ENCODE measurements at regions not wholly inside any gene's neighbourhood (a gene's known extent, or its start where the extent isn't known, plus 50 kb on each side); places are given as distances from the start of the nearest gene placed in this dataset.

GRCh38 chr6:71446470-71446869 is 157.9 kb downstream of the OGFRL1 start:
- Histone ChIP-seq H3K9me3 (ENCODE audit: low read length) (no peaks in the 10 kb centered on the region), H3K4me2 (ENCODE audit: low read length) (no peak overlapping the region), H3K79me2 (ENCODE audit: insufficient read depth, low read depth, low read length) (no peaks in the 10 kb centered on the region), H3K36me3 (ENCODE audit: insufficient read depth, low read length) (no peaks in the 10 kb centered on the region), H3K9me2 (ENCODE audit: insufficient read depth, low read length) (no peaks in the 10 kb centered on the region), H3K27ac (ENCODE audit: low read depth, low read length, poor library complexity, severe bottlenecking) (no peak overlapping the region), H3K4me1 (ENCODE audit: insufficient read depth, low read length, poor library complexity, severe bottlenecking) (peaks cover 10% of the 10 kb centered on the region), H3K4me3 (ENCODE audit: low read depth, low read length, poor library complexity, severe bottlenecking) (no peak overlapping the region), H2AFZ (ENCODE audit: low read length) (peak overlapping the region; percentile 17; the same call in 1 of the 2 replicates), H4K20me1 (ENCODE audit: insufficient read depth, low read length) (no peaks in the 10 kb centered on the region)
- TF ChIP-seq CTCF (conservative IDR thresholded peaks at IDR 0.05; ENCODE audit: low read length) (no peak), EZH2phosphoT487 (IDR thresholded peaks at IDR 0.05; ENCODE audit: borderline replicate concordance, low read depth, low read length) (no peak)
- POLR2A ChIA-PET = no interaction called here
- intact Hi-C loops (cut with micrococcal nuclease; ENCODE audit: unreplicated experiment) = no loop called here
- no peak for DNase-seq (ENCODE audit: low spot score)
- CTCF ChIA-PET (ENCODE audit: unreplicated experiment) = no interaction called here
- no TSS peak for BruUV-seq (replicated peaks)

- CTCF ChIA-PET (ENCODE audit: unreplicated experiment) = no interaction called here
Measured at GRCh38 chr6:71452697-71453370, 164.2 kb downstream of the OGFRL1 start.

More at GRCh38 chr6:71452697-71453370, 164.2 kb downstream of the OGFRL1 start:
- Histone ChIP-seq H3K4me2 (ENCODE audit: low read length) (no peak overlapping the region), H3K27ac (ENCODE audit: low read depth, low read length, poor library complexity, severe bottlenecking) (no peak overlapping the region), H3K9me2 (ENCODE audit: insufficient read depth, low read length) (no peaks in the 10 kb centered on the region), H3K79me2 (ENCODE audit: insufficient read depth, low read depth, low read length) (no peaks in the 10 kb centered on the region), H2AFZ (ENCODE audit: low read length) (no peak overlapping the region), H3K4me3 (ENCODE audit: low read depth, low read length, poor library complexity, severe bottlenecking) (no peak overlapping the region), H3K4me1 (ENCODE audit: insufficient read depth, low read length, poor library complexity, severe bottlenecking) (peaks cover 6% of the 10 kb centered on the region), H4K20me1 (ENCODE audit: insufficient read depth, low read length) (no peaks in the 10 kb centered on the region), H3K36me3 (ENCODE audit: insufficient read depth, low read length) (no peaks in the 10 kb centered on the region), H3K9me3 (ENCODE audit: low read length) (no peaks in the 10 kb centered on the region)
- TF ChIP-seq CTCF (conservative IDR thresholded peaks at IDR 0.05; ENCODE audit: low read length) (no peak), EZH2phosphoT487 (IDR thresholded peaks at IDR 0.05; ENCODE audit: borderline replicate concordance, low read depth, low read length) (no peak)
- BruUV-seq (replicated peaks) = no TSS peak
- DNase-seq (ENCODE audit: low spot score) = no peak
- POLR2A ChIA-PET = no interaction called here
- intact Hi-C loops (cut with micrococcal nuclease; ENCODE audit: unreplicated experiment) = no loop called here
